ENCODE measurements at regions not wholly inside any gene's neighbourhood (a gene's known extent, or its start where the extent isn't known, plus 50 kb on each side); places are given as distances from the start of the nearest gene placed in this dataset.
"Not testable (repeated sequence)": the region's sequence is repeated elsewhere in the genome, so short reads cannot be mapped to it uniquely, and the experiment has no call there.

- H3K4me3 ChIP-seq (ENCODE audit: low read depth, low read length), result no peak overlapping the region
- no peak for TF ChIP-seq CTCF (IDR thresholded peaks at IDR 0.05; ENCODE audit: borderline replicate concordance, insufficient read depth, low read depth, low read length)
Observed at GRCh38 chr12:63508543-63508942, 159.8 kb downstream of the DPY19L2 start.

- no peak for TF ChIP-seq CTCF (IDR thresholded peaks at IDR 0.05; ENCODE audit: borderline replicate concordance, insufficient read depth, low read depth, low read length)
- H3K4me3 ChIP-seq (ENCODE audit: low read depth, low read length), result no peak overlapping the region
Observed at GRCh38 chr12:63499567-63499966, 168.7 kb downstream of the DPY19L2 start.

GRCh38 chr12:63498239-63498638 lies 170.1 kb downstream of the DPY19L2 start:
- no peak for TF ChIP-seq CTCF (IDR thresholded peaks at IDR 0.05; ENCODE audit: borderline replicate concordance, insufficient read depth, low read depth, low read length)
- H3K4me3 ChIP-seq (ENCODE audit: low read depth, low read length), result no peak overlapping the region

- no peak for TF ChIP-seq CTCF (IDR thresholded peaks at IDR 0.05; ENCODE audit: borderline replicate concordance, insufficient read depth, low read depth, low read length)
- H3K4me3 ChIP-seq (ENCODE audit: low read depth, low read length), result no peak overlapping the region
Observed at GRCh38 chr12:63496654-63497053, 171.6 kb downstream of the DPY19L2 start.

- no peak for TF ChIP-seq CTCF (IDR thresholded peaks at IDR 0.05; ENCODE audit: borderline replicate concordance, insufficient read depth, low read depth, low read length)
- no peak overlapping the region for H3K4me3 ChIP-seq (ENCODE audit: low read depth, low read length)
Observed at GRCh38 chr12:63495974-63496373, 172.3 kb downstream of the DPY19L2 start.

- H3K4me3 ChIP-seq (ENCODE audit: low read depth, low read length), result not testable (repeated sequence)
Observed at GRCh38 chr12:63493357-63493756, 174.9 kb downstream of the DPY19L2 start.

GRCh38 chr12:63480186-63480585 lies 188.1 kb downstream of the DPY19L2 start:
- TF ChIP-seq CTCF (IDR thresholded peaks at IDR 0.05; ENCODE audit: borderline replicate concordance, insufficient read depth, low read depth, low read length), result no peak

GRCh38 chr12:63470161-63470560 lies 198.1 kb downstream of the DPY19L2 start:
- TF ChIP-seq CTCF (IDR thresholded peaks at IDR 0.05; ENCODE audit: borderline replicate concordance, insufficient read depth, low read depth, low read length), result no peak
- no peak overlapping the region for H3K4me3 ChIP-seq (ENCODE audit: low read depth, low read length)

More at GRCh38 chr12:63480186-63480585, 188.1 kb downstream of the DPY19L2 start:
- no peak overlapping the region for H3K4me3 ChIP-seq (ENCODE audit: low read depth, low read length)
